GM21786 (cell line): ENCODE measurements at regions not wholly inside any gene's neighbourhood (a gene's known extent, or its start where the extent isn't known, plus 50 kb on each side); places are given as distances from the start of the nearest gene placed in this dataset.

ENCODE experiments used
- ATAC-seq: cut with Tn5 transposase; IDR thresholded peaks from one replicate; pipeline ENCODE4 v1.9.1; 2021; ENCODE audit not compliant: unreplicated experiment

- peak; percentile 78 for ATAC-seq
These were observed 233.0 kb downstream of the FAM76B start for GRCh38 chr11:95556342-95557163.

GRCh38 chr11:95556011-95556341 lies 233.6 kb downstream of the FAM76B start:
- no peak for ATAC-seq

- ATAC-seq: no peak
These were observed 234.7 kb downstream of the FAM76B start for GRCh38 chr11:95554911-95555310.

- ATAC-seq: no peak
These were observed 240.3 kb downstream of the FAM76B start for GRCh38 chr11:95549301-95549700.

GRCh38 chr11:95548416-95548815 lies 241.2 kb downstream of the FAM76B start:
- no peak for ATAC-seq

GRCh38 chr11:95547976-95548375 lies 241.6 kb downstream of the FAM76B start:
- no peak for ATAC-seq

- no peak for ATAC-seq
These were observed 242.4 kb downstream of the FAM76B start for GRCh38 chr11:95547186-95547585.

GRCh38 chr11:95545116-95545875 lies 244.3 kb downstream of the FAM76B start:
- no peak for ATAC-seq

GRCh38 chr11:95544095-95544856 lies 245.3 kb downstream of the FAM76B start:
- no peak for ATAC-seq

- ATAC-seq: no peak
These were observed 246.6 kb downstream of the FAM76B start for GRCh38 chr11:95542868-95543551.

- ATAC-seq: no peak
These were observed 247.9 kb downstream of the FAM76B start for GRCh38 chr11:95541715-95542114.

- ATAC-seq: no peak
These were observed 253.4 kb downstream of the FAM76B start for GRCh38 chr11:95536047-95536690.

- no peak for ATAC-seq
These were observed 254.8 kb downstream of the FAM76B start for GRCh38 chr11:95534809-95535208.

GRCh38 chr11:95534226-95534625 lies 255.4 kb downstream of the FAM76B start:
- no peak for ATAC-seq

- ATAC-seq: no peak
These were observed 258.5 kb downstream of the FAM76B start for GRCh38 chr11:95531116-95531515.

- no peak for ATAC-seq
These were observed 265.1 kb downstream of the FAM76B start for GRCh38 chr11:95524314-95525036.

- no peak for ATAC-seq
These were observed 266.7 kb downstream of the FAM76B start for GRCh38 chr11:95522874-95523273.

GRCh38 chr11:95521862-95522261 lies 267.7 kb downstream of the FAM76B start:
- ATAC-seq: no peak

GRCh38 chr11:95521133-95521542 lies 268.4 kb downstream of the FAM76B start:
- ATAC-seq: no peak
